ENCODE measurements at regions not wholly inside any gene's neighbourhood (a gene's known extent, or its start where the extent isn't known, plus 50 kb on each side); places are given as distances from the start of the nearest gene placed in this dataset.

- no peak for DNase-seq
These were observed 63.4 kb upstream of the ARAP3 start for GRCh38 chr5:141745390-141745789.

GRCh38 chr5:141743866-141744272 is 61.8 kb upstream of the ARAP3 start:
- DNase-seq: peak; percentile 46

- DNase-seq: peak; percentile 46
These were observed 61.1 kb upstream of the ARAP3 start for GRCh38 chr5:141742866-141743851.

DNA sequence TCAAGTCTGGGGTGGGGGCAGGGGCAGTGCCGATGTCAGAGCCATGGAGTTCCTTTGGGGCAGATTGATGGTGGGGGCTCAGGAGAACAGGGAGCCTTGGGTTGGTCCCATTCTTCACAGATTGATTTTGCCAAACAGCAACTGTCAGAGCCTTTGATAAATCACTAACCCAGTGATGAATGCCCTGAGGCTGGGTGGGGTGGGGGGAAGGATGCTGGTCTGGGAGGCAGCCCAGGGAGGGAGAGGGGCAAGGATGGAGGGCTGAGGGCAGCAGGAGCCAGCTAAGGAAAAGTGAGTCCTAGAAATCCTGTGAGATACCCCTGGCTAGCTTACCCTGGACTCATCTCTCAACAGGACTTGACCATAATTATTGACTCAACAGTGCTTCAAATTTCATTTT is 60.1 kb upstream of the ARAP3 start:
- no peak for DNase-seq

DNA sequence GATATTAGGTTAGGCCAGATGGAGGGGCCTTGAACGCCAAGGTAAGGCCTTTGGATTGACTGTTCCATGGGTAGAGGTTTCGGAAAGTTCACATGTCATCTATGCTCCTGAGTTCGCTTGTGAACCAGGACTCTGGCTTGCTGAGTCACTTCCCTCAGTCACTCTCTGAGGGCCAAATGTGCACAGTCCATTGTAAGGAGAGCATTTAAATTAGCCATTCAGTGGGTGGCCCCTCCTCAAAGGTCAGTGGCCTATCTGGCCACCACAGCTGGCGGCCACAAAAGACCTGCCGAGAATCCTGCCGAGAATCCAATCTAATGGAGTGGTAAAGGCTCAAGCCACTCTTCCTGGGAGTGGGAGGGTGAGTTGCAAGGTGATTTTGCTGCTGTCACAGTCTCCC is 58.9 kb upstream of the ARAP3 start:
- DNase-seq: no peak

DNA sequence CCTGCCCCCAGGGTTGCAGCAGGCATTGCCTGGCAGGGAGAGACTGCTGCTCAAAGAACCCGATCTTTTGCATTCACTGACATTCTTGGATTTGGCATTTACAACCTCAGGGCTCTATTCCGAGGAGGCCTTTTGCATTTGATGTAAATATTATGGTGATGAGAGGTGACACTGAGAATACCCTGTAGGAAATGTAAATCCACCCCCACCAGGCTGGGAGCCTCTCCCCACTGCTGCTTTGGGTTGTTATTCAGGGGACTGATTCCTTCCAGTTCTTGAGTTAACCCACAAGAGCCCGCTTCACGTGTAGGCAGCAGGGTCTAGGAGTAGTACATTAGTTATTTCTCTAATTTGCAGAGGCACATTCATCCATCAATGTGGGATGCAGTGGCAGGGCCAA is 55.5 kb upstream of the ARAP3 start:
- DNase-seq: no peak

DNA sequence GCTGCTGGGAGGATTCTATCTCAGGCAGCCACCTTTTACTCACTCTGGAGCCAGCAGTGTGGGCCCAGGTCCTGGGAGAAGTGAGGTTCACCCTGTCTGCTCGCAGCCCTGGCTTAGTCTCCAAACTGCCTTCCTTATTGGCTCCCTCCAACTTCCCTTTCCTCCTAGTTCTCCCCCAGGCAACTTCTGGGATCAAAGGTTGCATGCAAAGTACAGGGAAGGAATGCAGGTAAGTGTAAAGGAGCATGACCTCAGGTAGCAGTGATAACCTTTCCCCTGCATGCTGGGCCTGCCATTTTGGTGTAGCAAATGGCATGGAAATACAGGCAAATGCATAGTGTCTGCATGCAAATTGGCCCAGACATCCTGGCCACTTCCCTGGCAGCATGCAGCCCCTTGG is 53.8 kb upstream of the ARAP3 start:
- DNase-seq: no peak

DNA sequence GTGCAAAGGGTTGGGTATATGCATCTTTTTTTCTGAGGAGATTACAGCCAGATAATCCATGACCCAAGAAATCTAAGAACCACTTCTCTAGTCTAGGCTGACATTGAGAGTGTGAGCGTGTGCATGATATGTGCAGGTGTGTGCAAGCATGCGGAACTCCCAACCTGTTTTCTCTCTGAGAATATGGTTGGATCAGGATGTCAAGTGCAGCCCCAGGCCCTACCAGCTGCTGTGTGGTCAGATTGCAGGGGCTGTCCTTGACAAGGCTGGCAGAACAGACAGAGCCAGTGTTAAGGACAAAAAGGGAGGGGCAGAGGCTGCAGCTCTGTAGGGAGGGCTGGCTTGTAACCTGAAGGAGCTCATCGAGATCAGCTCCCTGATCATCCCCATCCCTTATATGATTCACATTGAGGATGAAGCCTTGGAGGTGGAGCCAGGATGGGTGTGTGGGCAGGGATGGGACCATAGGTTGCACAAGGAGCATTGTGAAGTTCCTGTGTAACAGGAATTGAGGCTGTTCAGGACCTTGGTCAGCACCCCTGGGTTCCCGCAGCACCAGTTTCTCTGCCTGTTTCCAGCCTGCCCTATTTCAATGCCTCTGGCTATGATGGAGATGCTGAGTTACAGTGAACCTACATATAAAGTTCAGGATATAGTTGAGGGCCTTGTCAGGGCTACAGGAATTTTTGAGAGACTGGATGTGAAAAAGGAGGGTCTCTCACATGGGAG is 52.6 kb upstream of the ARAP3 start:
- peak; percentile 72 for DNase-seq

DNA sequence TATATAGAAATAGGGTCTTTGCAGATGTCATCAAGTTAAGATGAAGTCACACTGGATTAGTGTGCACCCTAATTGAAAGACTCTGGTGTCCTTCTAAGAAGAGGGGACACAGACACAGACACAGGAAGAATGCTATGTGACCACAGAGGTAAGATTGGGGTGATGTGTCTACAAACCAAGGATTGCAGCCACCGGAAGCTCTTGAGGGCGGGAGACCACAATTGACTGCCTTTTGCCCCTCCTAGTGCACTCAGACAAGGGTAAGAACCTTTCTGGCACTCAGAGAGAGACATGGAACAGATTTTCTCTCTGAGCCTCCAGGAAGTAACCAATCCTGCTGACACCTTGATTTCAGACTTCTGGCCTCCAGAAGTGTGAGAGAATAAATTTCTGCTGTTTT is 51.2 kb upstream of the ARAP3 start:
- no peak for DNase-seq

DNA sequence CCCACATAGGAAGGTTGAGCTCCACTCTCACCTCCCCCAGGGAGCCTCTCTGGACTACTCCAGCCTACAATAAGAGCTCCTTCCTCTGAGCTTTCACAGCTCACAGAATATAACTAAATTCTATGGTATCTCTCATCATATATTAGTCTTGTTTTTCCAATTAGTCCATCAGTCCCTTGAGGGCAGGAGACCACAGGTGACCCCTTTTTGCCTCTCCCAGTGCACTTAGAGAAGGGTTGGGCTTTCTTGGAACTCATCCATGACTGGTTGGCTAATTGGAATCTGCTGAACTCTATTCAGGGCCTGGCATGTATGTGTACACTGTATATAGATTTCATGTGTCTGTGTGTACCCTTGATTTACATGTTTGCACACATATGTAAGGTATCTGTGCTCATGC is 50.4 kb upstream of the ARAP3 start:
- DNase-seq: peak; percentile 48
